Activated CD4-positive, alpha-beta T cell treated with anti-CD3 and anti-CD28 coated beads, Interleukin-2, Interleukin-6, amounts not matched to agents 100 ng/mL and 50 ng/mL, durations not matched to agents 16 hours and 8 hours (primary cell): ENCODE measurements at regions not wholly inside any gene's neighbourhood (a gene's known extent, or its start where the extent isn't known, plus 50 kb on each side); places are given as distances from the start of the nearest gene placed in this dataset.
"Not testable (repeated sequence)": the region's sequence is repeated elsewhere in the genome, so short reads cannot be mapped to it uniquely, and the experiment has no call there.

ENCODE experiments used
- DNase-seq: peaks from one replicate; pipeline ENCODE4 v3.0.0-alpha.2; 2020

DNA sequence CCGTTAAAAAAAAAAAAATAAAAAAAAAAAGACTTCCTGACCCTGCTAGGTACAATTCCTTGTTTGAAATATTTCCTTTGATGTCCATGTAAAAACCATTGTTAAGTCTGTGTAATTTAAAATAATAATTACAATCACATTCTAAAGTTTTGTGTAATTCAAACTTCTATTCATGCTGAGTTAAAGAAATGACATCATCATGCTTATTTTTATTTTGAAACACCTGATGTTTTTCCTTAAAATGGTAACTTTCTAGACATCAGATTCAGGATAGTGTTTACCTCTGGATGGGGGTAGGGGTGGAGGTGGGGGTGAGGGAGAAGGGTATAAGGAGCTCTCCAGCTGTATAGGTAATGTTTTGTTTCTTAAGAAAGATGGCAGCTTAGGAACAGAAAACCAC, 92.8 kb downstream of the ADCYAP1 start:
- no peak for DNase-seq

DNA sequence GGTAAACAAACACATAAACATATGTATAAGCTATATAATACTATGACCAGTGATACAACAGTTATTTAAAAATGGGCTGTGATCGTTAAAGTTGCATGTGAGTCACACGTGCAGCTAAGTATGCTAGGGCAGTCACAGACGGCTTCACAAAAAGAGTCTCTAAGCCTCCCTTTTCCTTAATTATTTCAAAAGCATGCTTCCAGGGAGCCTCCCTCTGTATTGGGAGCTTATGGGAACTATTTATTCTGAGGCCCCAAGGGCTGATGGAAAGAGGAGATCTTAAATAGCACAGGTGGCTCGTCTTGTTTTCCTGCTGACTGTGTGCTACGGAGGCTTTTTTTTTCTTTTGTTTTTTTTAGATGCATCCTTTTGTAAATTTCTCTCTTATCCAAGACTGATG, 94.3 kb downstream of the ADCYAP1 start:
- no peak for DNase-seq

DNA sequence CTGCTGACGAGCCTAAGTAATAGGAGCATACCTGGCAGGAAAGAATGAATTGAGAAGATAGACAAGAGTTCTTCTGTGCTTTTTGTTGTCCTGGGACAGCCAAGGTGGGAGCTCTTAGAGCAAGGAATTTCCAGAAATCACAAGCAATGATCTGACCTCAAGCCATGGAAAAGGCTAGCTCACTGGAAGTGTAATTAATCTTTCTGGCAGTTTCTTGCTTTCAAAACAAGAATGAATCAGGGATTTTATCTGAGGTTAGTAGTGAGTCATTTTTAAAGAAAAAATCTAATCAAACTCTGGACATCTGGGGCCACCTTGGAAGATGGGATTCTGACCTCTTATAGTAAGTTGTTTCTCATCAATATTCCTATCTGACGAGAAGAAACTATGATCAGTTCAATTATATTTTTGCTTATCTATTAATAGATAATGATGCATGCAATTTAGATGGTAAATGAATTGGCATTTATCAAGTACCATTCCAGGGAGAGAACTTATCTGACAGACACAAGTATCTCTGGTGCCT, 98.0 kb downstream of the ADCYAP1 start:
- no peak for DNase-seq

DNA sequence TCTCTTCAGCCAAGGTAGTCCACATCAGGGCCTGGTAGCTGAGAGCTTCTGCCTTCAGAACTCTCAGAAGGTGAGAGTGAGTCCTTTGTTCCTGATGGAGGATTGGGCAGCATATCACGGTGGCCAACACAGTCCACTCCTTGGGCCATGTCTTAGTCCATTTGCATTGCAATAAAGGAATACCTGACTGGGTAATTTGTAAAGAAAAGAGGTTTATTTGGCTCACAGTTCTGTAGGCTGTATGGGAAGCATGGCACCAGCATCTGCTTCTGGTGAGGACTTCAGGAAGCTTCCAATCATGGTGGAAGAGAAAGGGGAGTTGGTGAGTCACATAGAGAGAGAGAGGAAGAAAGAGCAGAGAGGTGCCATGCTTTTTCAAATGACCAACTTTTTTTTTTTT, 98.8 kb downstream of the ADCYAP1 start:
- no peak for DNase-seq

DNA sequence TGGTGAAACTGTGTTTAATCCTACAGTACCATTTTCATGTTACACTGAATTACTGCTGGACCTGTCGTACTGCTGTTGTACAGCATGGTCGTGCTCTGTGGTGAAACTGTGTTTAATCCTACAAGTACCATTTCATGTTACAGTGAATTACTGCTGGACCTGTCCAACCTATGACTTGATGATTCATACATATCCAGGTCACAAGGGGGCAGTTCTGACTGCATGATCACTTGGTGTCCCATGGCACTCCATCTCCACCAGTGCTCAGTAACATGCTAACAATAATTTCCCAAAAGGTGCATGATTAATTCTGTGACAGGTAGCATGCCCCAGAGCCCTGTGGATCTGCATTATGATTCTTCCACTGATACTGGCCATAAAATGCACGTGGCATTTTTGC, 101.6 kb downstream of the ADCYAP1 start:
- DNase-seq: no peak

DNA sequence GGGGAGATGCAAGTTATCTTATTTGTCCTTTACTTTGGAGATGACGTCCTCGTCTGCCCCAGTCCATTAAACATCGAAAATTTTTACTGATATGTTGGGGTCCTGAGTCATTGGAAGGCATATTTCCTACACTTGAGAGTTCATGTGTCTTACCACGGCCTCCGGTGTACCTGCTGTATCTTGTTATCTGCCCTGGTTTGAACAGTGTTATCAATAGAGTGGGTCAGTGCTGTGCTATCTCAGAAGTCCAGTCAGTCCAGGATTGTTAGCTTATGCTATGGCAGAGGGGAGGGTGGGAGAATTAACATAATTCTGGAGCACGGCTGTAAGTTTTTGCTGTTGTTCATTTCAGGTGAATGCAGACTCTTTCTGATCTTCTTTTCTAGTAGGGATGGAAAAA, 102.3 kb downstream of the ADCYAP1 start:
- DNase-seq: no peak

DNA sequence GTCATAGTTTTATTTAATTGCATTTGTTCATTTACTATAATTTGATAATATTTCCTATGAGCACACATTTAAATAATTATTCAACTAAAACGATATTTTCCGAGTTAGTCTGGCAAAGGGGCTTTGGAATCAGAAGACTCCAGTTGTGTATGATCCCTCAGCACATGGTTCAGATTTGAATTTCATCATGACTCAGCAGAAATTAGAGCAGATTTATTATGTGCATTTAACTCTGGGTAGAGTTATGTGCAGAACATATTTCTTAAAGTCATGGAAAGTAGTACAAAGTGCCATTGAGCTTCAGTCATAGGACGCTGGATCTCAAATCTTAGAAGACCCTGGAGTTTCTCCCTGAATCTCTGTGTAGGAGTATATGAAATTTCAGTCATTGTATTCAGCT, 106.7 kb downstream of the ADCYAP1 start:
- no peak for DNase-seq

DNA sequence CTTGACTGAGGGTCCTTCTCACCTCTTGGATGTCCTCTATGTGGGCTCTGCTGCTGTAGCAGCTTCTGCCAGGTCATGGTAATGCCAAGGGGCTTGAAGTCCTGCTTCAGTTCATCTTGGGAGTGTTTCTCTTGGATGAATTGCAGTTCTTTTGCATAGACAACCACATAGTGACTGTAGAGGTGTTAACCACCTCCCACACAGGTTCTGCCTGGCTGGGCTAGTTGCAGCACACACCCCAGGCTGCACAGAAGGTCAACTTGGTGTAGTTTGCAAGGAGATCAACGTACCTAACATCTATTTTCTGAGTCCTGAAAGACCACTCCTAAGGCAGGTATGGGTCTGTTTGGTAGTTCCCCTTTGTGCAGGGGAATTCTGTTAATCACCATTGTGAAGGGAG, 108.1 kb downstream of the ADCYAP1 start:
- DNase-seq: no peak

DNA sequence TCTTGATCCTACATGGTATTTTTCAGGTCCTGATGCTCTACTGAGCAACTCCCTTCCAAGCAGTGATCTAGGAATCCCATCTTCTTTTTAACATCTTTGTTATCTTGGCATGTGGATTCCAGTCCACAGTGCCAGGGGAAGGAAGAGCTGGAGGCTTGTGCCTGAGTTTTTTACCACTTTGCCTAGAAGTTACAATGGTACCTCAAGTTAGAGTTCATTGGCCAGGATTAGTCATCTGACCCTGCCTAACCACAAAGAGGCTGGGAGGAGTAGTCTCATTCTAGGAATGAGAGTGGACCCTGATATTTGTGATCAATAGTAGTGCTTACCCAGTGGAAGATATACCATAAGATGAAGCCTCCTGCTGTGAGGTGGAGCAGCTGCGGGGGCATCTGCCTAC, 109.3 kb downstream of the ADCYAP1 start:
- DNase-seq: no peak

DNA sequence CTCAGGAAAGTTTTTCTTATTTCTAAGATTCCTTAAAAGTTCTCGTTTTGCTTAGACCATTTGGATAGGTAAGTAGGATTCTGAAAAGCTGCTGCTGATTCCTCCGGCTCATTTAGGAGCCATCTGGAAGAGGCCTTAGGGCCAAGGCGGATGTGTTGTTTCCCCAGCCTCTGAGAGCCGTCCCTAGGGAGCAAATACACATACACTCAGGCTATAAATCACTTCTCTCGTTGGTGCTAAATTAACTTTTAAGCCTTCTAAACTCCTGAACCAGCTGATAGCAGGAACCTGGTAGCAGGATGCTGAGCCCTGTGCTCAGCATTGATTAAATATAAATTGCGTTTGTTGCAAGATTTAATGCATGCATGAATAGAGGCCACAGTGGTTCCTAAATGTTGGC, 109.8 kb downstream of the ADCYAP1 start:
- no peak for DNase-seq

DNA sequence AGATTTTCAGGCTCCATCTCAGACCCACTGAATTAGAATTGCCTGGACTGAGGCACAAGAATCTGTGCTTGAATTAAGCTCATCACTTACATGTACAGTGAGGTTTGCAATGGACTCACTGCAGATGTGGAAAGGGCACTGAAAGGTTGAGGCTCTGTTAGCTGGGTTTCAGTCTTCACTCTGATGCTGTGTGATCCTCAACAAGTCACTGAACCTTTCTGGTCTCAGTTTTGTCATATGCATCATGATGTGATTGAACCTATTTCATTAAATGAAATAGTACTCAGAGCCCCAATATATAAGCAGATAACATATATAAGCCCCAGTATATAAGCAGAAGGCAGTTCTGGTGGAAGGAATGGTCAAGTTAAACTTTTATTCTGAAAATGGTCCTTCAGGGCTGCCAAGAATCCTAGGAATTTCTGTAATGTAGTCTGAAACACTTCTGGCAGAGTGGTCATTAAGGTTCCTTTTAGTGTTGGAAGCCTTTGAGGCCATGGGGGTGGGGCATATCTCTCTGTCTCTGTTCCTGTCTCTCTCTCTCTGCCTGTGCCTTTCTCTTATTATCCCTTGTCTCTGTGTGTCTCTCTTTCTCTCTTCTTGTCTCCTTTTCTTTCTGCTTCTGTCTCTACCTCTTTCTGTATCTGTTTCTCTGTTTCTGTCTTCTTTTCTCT, 110.4 kb downstream of the ADCYAP1 start:
- DNase-seq: no peak

DNA sequence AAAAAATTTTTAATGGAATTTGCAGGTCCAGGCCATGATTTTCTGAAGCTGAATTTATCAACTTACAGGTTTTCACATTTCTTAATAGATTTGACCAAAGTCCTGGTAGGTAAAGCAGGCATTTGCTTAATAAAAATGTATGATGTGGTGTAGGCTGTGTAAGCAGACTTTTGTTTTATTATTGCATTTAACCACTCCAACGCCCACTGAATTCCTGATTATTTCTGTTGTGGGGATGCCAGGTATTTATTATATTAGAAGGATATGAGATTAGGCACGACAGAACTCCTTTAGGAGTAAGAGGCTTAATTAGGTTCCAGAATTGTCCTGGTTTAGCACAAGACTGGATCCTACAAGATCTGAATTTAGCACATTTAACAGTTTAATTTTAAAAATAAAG, 111.1 kb downstream of the ADCYAP1 start:
- DNase-seq: no peak

DNA sequence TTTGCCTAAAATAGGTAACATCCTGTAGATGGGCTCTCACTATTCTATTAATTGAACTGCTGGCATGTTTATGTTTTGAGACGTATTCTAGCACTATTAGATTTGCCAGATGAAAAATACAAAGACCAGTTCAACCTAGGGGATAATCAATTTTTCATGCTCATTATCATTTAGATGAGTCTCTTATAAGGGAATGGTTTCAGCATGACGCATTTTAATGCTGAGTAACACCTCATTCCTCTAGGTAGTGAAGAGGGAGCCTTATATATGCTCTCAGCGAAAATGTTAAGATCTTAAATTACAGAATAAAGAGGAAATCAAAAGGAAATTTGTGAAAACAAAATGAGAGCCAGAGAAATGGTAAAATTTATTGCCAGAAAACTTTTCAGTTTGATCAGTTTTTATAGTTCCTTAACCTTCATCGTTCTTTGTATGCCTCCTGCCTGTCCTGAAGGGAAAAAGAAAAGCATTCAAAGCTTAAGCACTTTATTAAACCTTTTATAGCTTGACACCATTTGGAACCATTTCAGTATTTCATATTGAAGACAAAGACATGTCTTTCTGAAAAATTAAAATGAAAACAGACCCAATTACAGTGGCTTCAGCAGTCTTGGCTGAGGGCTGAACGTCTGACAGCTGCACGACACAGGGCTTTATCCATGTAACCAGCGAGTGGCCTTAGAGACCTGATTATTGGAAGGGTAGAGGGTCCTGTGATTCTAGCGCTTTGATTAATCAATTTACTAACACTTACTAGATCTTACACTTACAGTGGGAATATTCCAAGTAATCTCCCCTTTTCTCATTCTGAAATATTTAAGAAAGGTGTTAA, 112.8 kb downstream of the ADCYAP1 start:
- DNase-seq: no peak

DNA sequence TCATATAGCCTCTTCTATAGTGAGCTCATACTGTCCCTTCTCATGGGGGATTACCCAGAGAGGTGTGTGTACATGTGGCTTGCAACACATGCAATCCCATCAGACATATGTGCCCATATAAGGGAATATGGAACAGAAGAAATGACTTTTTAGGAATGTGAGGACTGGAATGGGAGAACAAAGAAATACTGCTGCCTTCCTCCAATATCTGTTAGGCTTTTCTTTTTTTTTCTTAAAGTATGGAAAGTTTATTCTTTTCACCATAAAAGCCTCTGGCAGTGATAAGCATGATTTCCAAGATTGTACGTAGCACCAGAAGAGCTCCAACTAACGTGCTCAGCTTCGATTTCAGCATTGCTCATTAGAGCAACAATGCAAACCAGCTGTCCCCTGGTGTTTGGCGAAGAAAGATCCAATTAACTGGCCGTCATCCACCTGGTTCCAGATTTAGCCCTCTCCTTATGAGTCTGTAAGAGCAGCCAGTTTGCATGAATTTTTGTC, 113.6 kb downstream of the ADCYAP1 start:
- DNase-seq: no peak

DNA sequence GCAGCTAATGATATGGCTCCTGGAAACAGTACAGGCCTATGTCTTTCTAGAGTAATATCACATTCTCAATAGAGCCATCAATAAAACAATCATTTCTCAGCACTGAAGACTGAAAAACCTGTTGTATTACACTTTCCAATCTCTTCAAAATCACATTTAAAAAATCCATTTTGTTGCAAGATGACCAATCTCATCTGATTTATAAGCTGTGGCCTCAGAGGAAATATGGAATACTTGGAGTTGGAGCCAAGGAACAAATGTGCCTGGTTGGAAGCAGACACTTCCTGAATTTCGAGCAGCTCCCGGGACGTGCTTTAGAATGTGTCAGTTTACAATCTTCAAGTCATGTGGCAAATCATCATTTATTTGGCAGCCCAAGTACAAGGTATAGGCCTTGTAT, 114.5 kb downstream of the ADCYAP1 start:
- DNase-seq: no peak

DNA sequence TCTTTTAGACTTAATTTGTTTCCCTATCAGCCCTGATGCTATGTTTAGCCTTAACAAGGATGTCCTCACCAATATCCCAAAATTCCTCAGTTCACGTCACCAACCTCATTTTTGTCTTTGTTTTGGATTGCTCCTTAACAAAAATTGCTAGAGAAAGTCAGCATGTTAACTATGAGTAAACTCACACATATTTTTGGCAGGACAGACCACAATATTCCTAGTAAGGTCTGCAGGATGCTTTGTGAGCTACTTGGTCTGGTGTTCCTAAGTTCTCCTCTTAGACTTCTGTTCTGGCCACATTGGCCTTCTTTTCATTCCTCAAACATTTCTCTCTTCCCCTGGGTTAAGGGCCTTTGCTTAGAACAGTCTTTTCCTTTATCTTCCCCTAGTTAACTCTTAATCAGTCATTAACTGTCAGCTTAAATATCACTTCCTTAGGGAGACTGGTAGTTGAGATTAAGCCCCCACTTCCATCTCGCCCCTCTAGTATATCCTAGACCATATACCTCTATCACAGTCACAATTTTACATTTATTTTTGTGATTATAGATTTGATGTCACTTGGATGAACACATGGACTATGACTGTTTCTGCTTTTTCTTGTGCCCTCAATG, 116.2 kb downstream of the ADCYAP1 start:
- DNase-seq: no peak

DNA sequence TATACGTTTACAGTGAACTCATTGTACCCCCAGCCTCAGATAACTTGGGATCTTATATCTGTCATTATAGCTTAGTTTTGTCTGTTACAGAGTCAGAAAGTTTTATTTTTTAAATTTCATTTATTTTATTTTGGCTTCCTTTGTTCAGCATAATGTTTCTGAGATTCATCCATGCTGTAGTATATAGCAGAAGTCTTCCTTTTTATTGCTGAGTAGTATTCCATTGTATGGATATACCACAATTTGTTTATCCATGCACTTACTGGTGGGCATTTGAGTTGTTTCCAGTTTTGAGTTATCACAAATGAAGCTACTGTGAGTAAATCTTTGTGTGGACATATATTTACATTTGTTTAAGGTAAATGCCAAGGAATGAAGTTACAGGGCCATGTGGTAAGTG, 122.3 kb downstream of the ADCYAP1 start:
- no peak for DNase-seq

DNA sequence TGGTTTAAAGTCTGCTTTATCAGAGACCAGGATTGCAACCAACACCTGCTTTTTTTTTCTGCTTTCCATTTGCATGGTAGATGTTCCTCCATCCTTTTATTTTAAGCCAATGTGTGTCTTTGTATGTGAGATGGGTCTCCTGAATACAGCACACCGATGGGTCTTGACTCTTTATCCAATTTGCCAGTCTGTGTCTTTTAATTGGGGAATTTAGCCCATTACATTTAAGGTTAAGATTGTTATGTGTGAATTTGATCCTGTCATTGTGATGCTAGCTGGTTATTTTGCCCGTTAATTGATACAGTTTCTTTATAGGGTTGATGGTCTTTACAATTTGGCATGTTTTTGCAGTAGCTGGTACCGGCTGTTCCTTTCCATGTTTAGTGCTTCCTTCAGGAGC, 128.4 kb downstream of the ADCYAP1 start:
- not testable (repeated sequence) for DNase-seq

DNA sequence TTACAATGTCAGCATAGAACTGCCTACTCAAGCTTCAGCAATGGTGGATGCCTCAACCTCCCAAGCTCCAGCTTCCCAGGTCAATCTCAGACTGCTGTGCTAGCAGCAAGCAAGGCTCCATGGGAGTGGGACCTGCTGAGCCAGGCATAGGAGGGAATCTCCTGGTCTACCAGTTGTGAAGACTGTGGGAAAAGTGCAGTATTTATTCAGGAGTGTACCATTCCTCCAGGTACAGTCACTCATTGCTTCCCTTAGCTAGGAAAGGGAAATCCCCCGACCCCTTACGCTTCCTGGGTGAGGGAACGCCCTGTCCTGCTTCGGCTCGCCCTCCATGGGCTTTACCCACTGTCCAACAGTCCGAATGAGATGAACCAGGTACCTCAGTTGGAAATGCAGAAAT, 130.3 kb downstream of the ADCYAP1 start:
- DNase-seq: no peak

DNA sequence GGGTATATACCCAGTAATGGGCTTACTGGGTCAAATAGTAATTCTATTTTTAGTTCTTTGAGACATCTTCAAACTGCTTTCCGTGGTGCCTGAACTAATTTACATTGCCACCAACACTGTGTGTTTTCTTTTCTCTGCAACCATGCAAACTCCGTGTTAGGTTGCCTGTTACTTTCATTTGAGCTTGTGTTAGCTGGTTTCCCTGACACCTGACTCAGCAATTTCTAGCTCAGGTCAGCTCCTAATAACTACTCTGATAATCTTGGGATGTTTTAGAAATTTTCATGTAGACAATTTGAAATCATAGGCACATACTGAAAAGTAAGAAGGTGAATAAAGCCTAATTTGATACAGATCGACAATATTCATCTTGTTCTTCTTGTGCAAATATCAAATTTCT, 132.3 kb downstream of the ADCYAP1 start:
- DNase-seq: no peak

DNA sequence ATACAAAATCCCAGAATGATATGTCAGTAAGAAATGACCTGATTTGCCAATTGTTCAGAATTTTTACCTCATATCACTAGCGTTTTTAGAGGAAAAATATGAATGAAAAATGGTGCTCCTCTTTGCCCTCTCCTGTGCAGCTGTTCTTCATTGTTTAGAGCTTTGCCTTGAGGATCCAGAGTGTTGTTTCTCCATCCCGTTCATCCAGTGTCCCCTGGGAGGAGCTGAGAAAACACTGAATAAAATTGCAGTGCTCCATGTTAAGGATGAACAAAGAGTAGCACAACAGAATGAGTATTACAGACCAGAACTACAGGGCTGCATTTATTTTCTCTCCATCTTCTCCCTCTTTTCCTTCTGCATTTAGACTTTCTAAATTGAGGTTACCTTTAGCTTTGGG, 133.1 kb downstream of the ADCYAP1 start:
- no peak for DNase-seq

DNA sequence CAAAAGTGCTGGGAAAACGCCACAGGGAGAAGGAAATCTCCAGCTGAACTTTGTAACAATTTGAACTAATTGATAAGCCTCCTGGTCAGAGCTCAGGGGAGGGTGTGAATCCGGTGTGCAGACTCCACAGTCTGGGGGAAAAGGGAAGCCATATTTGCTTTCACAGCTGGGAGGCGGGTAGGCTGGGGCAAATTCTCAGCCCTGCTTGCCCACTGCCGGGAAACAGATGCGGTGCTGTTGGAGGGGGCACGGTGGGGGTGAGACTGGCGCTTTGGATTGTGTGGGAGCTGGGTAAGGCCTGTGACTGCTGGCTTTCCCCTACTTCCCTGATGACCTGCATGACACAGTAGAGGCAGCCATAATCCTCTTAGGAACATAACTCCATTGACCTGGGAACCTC, 134.8 kb downstream of the ADCYAP1 start:
- DNase-seq: no peak

DNA sequence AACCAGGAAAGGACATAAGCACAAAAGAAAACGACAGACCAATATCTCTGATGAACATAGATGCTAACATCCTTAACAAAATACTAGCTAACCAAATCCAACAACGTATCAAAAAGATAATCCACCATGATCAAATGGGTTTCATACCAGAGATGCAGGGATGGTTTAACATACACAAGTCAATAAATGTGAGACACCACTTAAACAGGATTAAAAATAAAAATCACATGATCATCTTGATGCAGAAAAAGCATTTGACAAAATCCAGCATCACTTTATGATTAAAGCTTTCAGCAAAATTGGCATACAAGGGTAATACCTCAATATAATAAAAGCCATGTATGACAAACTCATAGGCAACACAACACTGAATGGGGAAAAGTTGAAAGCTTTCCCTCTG, 138.4 kb downstream of the ADCYAP1 start:
- DNase-seq: not testable (repeated sequence)

DNA sequence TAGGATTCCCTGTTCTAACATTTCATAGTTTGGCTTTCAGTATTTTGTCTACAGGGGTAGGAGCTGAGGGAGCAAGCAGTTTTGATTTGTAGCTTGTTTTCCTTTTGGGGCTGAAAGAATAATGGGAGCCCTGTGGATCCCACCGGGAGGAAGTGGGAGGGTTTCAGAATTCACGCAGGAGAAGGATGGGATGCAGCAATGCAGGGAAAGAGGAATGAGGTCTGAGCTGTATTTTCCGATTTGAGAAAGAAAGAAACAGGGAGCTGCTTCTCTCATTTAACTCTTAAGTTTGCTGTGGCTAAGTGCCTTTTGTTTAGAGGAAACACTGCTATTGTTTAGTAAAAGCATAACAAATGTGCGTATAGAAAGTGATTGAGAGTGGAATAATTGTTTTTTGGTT, 141.0 kb downstream of the ADCYAP1 start:
- DNase-seq: no peak
